NB4 (cell line): ENCODE measurements at regions not wholly inside any gene's neighbourhood (a gene's known extent, or its start where the extent isn't known, plus 50 kb on each side); places are given as distances from the start of the nearest gene placed in this dataset.

ENCODE experiments used
- DNase-seq: peaks from one replicate; pipeline ENCODE4 v3.0.0; 2010; ENCODE audit warnings: low read depth
- H3K4me3 ChIP-seq: one replicate; pipeline ENCODE4 v1.5.1; 2011; ENCODE audit warnings: mild to moderate bottlenecking, low read depth, low read length, moderate library complexity
- MYC ChIP-seq: IDR thresholded peaks from 2 replicates; pipeline ENCODE4 v1.6.1; 2011; ENCODE audit warnings: low read depth, low read length
- POLR2A ChIP-seq: IDR thresholded peaks from 2 replicates; pipeline ENCODE4 v1.6.1; 2011; ENCODE audit warnings: mild to moderate bottlenecking; ENCODE audit not compliant: insufficient read length; ENCODE audit errors: extremely low read depth
- TF ChIP-seq, protein P1 (sequence below): IDR thresholded peaks from 2 replicates; pipeline ENCODE4 v1.6.1; 2011; ENCODE audit warnings: low read depth, low read length
- TF ChIP-seq, protein P2 (sequence below): IDR thresholded peaks from one replicate; pipeline ENCODE4 v1.5.1; 2012; ENCODE audit warnings: low read depth, low read length

DNA sequence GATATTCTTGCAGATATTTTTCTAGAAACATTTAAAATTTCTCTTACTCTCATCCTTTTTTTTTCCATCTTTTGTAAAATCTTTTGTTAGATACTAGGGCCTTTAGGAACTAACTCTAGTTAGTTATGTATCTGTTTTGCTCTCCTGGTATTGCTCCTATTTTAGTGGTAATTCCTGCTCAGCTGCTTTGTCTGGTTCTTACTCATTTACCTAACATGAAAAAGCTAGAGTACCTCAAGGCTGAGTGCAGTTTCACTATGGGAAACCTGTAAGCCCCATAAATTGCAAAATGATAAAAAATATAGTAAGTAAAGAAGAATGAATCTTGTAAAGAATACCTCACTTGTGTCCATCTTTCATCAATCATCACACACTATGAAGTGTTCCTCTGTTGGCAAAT lies 1602.0 kb downstream of the GRIK2 start:
- DNase-seq = no peak
- no peak for TF ChIP-seq POLR2A
- TF ChIP-seq MYC = no peak
- TF ChIP-seq, protein P1, sequence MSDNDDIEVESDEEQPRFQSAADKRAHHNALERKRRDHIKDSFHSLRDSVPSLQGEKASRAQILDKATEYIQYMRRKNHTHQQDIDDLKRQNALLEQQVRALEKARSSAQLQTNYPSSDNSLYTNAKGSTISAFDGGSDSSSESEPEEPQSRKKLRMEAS = no peak
- TF ChIP-seq, protein P2, sequence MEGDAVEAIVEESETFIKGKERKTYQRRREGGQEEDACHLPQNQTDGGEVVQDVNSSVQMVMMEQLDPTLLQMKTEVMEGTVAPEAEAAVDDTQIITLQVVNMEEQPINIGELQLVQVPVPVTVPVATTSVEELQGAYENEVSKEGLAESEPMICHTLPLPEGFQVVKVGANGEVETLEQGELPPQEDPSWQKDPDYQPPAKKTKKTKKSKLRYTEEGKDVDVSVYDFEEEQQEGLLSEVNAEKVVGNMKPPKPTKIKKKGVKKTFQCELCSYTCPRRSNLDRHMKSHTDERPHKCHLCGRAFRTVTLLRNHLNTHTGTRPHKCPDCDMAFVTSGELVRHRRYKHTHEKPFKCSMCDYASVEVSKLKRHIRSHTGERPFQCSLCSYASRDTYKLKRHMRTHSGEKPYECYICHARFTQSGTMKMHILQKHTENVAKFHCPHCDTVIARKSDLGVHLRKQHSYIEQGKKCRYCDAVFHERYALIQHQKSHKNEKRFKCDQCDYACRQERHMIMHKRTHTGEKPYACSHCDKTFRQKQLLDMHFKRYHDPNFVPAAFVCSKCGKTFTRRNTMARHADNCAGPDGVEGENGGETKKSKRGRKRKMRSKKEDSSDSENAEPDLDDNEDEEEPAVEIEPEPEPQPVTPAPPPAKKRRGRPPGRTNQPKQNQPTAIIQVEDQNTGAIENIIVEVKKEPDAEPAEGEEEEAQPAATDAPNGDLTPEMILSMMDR = no peak

DNA sequence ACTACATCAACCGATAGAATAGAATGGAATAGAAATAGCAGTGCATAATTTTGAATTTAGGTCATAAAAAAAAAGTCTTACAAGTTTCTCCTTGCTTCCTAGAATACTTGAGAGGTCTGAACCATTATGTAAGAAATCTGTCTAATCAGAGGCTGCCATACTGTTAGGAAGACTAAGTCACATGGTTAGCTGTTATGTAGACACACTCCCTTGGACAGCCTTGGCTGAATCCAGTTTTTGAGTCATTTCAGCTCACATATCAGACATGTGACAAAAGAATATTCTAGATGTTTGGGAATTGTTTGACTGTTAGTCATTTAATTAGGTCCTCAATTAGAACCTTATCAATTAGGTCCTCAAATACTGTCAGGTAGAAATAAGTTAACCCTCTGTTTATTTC lies 1601.4 kb downstream of the GRIK2 start:
- H3K4me3 ChIP-seq = no peak overlapping the region
- no peak for DNase-seq
- TF ChIP-seq, protein P1 = no peak
- TF ChIP-seq, protein P2 = no peak
- TF ChIP-seq MYC (no peak), POLR2A (no peak)

More for the DNA sequence above, 1602.0 kb downstream of the GRIK2 start:
- no peak overlapping the region for H3K4me3 ChIP-seq

DNA sequence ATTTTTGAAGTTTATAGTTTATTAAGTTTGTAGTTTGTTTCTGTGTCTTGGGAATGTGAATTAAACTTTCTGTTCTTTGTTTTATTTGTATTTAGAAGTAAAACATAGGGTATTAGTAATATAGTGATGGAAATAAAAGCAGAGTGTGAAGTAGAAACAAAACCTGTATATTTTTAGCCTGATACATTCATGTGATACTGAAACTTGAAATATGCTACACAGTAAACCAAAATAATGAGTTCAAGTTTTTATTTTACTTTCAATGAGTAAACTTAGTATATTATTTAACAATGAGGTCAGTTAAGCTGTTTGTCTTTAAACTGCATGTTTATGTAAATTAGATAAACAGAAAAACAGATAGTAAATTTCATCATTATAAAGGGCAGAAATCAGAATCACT lies 1592.6 kb downstream of the GRIK2 start:
- no peak for DNase-seq

DNA sequence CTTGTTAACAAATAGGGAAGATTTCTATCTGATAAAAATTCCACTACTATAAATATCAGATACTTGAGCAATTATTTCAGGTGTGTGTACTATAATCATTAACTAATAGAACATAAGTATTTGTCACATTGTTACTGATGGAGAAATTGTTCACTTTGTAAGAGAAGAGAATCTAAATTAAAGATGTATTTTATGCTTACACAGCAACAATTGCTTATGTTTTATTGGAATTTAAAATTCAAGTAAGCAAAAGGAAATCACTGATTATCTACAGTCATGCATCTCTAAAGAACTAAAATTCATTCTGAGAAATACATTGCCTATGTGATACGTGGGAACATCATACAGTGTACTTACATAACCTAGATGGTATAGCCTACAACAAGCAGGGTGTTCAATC lies 1590.8 kb downstream of the GRIK2 start:
- no peak overlapping the region for H3K4me3 ChIP-seq
- DNase-seq = no peak
- TF ChIP-seq POLR2A (no peak), MYC (no peak)
- TF ChIP-seq, protein P2 = no peak
- TF ChIP-seq, protein P1 = no peak

More for the DNA sequence above, 1592.6 kb downstream of the GRIK2 start:
- TF ChIP-seq, protein P2 = no peak
- no peak for TF ChIP-seq MYC
- TF ChIP-seq POLR2A = no peak
- TF ChIP-seq, protein P1 = no peak
- H3K4me3 ChIP-seq = no peak overlapping the region

DNA sequence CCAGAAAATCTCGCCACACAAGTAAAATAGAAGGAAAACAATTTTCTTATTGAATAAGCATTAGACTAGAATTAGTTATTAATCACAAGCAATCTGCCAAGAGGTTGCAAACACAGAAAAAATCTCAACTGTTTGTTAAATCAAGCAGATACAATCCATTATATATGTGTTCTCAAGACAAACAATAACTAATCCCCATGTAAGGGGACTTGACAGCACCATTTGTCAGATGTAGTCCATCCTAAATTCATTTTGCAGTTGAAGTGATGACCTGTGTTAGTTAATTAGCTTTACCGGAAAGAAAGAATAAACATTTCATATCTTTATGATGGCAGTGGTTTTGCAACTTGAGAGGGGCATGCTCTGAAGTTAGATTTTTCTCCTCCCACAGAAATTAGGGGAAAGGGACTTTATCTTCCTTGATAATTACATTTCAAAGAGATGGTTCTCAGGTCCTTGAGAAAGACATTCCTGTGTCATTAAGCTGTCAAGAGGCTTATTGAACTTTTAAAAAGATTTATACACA lies 1588.0 kb downstream of the GRIK2 start:
- DNase-seq = no peak
- no peak for TF ChIP-seq MYC
- TF ChIP-seq, protein P2 = no peak
- TF ChIP-seq, protein P1 = no peak
- TF ChIP-seq POLR2A = no peak
- H3K4me3 ChIP-seq = no peak overlapping the region

DNA sequence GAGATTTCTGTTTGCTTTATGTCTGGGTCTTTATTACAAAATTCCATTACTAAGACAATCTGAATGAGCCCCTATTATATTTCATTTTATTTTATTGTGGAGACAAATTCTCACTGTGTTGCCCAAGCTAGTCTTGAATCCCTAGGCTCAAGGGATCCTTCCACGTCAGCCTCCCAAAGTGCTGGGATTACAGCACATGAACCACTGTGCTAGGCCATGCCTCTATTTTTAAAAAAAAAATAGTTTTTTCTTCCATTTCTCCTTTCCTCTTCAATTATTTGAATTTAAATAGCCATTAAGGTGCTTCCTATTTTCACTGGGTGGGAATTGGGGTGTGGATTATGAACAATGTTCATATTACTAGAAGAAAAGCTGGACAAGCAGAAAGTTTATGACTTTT lies 1587.4 kb downstream of the GRIK2 start:
- no peak for DNase-seq
- no peak overlapping the region for H3K4me3 ChIP-seq
- TF ChIP-seq, protein P2 = no peak
- TF ChIP-seq POLR2A = no peak
- TF ChIP-seq, protein P1 = no peak
- TF ChIP-seq MYC = no peak
